Neutrophil (primary cell): ENCODE measurements at regions not wholly inside any gene's neighbourhood (a gene's known extent, or its start where the extent isn't known, plus 50 kb on each side); places are given as distances from the start of the nearest gene placed in this dataset.
"Not testable (repeated sequence)": the region's sequence is repeated elsewhere in the genome, so short reads cannot be mapped to it uniquely, and the experiment has no call there.

Experiments used
- H3K27ac ChIP-seq: fragments of 200-600 bp; sonication (generic); 2 replicates; pipeline ENCODE4 v1.5.1; 2016; ENCODE audit warnings: mild to moderate bottlenecking, moderate library complexity
- H3K27me3 ChIP-seq: fragments of 200-600 bp; sonication (generic); 2 replicates; pipeline ENCODE4 v1.6.0; 2016; ENCODE audit warnings: mild to moderate bottlenecking
- H3K36me3 ChIP-seq: fragments of 200-600 bp; sonication (generic); 2 replicates; pipeline ENCODE4 v1.5.1; 2017
- H3K4me1 ChIP-seq, 2 experiments: fragments of 200-600 bp in 1 of 2; sonication (generic) in 1 of 2; 1 replicate in 1 of 2; 2 replicates in 1 of 2; pipeline versions ENCODE4 v1.5.1 to v1.6.1; 2013 to 2016; ENCODE audit warnings: low read depth in 1 of 2, low read length in 1 of 2, mild to moderate bottlenecking in 1 of 2, moderate library complexity in 1 of 2; ENCODE audit not compliant: control insufficient read depth in 1 of 2, insufficient read depth in 1 of 2
- H3K4me3 ChIP-seq, 2 experiments: fragments of 200-600 bp in 1 of 2; sonication (generic) in 1 of 2; 1 replicate in 1 of 2; 2 replicates in 1 of 2; pipeline ENCODE4 v1.5.1; 2013 to 2016; ENCODE audit warnings: low read depth in 1 of 2, low read length in 1 of 2, mild to moderate bottlenecking in 1 of 2, moderate library complexity in 1 of 2
- H3K9me3 ChIP-seq: fragments of 200-600 bp; sonication (generic); 2 replicates; pipeline ENCODE4 v1.5.1; 2016
- TF ChIP-seq, protein P1 (sequence below): fragments of 200-600 bp; sonication (generic); IDR thresholded peaks from 2 replicates; pipeline ENCODE4 v1.5.1; 2016; ENCODE audit warnings: antibody characterized with exemption

DNA sequence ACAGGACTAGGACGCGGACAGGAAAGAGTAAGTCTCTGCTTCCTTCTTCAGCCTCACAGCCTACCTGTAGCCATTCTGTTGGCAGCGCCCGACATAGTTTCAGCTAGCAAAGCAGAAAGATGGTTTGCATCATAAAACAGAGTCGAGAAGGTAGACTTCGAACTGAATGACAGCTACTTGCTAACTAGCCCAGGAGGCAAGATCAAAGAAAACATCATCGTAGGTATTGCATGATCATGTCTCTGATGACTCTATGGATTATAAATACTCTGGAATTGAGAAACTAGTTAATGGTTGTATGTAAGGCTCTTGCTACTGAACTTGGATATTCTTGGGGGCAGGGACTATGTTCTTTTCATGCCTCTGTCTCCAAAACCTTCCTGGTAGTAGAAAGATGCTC lies 333.1 kb upstream of the KLF3 start:
- TF ChIP-seq, protein P1, sequence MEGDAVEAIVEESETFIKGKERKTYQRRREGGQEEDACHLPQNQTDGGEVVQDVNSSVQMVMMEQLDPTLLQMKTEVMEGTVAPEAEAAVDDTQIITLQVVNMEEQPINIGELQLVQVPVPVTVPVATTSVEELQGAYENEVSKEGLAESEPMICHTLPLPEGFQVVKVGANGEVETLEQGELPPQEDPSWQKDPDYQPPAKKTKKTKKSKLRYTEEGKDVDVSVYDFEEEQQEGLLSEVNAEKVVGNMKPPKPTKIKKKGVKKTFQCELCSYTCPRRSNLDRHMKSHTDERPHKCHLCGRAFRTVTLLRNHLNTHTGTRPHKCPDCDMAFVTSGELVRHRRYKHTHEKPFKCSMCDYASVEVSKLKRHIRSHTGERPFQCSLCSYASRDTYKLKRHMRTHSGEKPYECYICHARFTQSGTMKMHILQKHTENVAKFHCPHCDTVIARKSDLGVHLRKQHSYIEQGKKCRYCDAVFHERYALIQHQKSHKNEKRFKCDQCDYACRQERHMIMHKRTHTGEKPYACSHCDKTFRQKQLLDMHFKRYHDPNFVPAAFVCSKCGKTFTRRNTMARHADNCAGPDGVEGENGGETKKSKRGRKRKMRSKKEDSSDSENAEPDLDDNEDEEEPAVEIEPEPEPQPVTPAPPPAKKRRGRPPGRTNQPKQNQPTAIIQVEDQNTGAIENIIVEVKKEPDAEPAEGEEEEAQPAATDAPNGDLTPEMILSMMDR, result no peak
- H3K27me3 ChIP-seq, result no peaks in the 10 kb centered on the region
- H3K36me3 ChIP-seq, result no peaks in the 10 kb centered on the region
- no peak overlapping the region for H3K27ac ChIP-seq
- H3K4me1 ChIP-seq, result peaks cover 0 to 4% of the 10 kb centered on the region in 2 experiments
- no peaks in the 10 kb centered on the region for H3K9me3 ChIP-seq
- H3K4me3 ChIP-seq, result no peak overlapping the region

DNA sequence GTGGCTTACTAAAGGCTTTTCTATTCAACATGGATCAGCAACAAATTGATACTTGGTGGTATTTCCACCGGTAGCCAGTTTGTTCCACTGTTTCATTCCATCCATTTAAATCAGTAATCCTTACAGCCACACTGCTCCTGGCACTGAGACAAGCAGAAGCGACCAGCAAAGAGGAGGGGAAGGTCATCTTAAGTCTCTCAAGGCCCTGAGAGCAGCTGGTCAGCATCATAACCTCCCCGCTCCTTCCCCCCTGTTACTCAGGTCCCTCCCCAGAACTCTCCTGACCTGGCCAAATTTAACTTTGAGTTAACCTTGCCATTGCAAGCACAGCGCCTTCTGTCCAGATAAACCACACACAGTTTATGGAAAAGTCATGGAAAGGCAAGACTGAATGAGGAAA lies 331.3 kb upstream of the KLF3 start:
- Histone ChIP-seq H3K4me1 (peaks cover 0 to 4% of the 10 kb centered on the region in 2 experiments), H3K27me3 (no peaks in the 10 kb centered on the region), H3K4me3 (no peak overlapping the region), H3K27ac (no peak overlapping the region), H3K9me3 (no peaks in the 10 kb centered on the region), H3K36me3 (no peaks in the 10 kb centered on the region)
- TF ChIP-seq, protein P1, result no peak

DNA sequence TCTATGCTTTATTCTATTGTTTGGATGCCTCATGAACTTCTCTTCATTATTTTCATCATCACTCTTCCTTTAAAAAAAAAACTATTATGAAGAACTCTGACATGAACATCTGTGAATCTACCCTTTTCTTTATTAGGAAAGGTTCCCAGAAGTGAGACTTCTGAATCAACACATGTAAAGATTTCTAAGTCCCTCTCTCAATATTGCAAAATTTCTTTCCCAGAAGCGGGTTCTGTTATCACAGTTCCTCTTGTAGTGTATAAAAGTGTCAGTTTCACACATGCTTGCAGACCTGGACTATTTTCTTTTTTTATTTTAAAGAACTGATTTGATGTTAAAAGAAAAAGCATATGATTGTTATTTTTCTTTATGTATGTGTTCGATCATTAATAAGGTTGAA lies 330.8 kb upstream of the KLF3 start:
- Histone ChIP-seq H3K36me3 (no peaks in the 10 kb centered on the region), H3K4me3 (no peak overlapping the region), H3K27me3 (no peaks in the 10 kb centered on the region), H3K9me3 (no peaks in the 10 kb centered on the region), H3K4me1 (peaks cover 0 to 4% of the 10 kb centered on the region in 2 experiments), H3K27ac (no peak overlapping the region)
- TF ChIP-seq, protein P1, result no peak

DNA sequence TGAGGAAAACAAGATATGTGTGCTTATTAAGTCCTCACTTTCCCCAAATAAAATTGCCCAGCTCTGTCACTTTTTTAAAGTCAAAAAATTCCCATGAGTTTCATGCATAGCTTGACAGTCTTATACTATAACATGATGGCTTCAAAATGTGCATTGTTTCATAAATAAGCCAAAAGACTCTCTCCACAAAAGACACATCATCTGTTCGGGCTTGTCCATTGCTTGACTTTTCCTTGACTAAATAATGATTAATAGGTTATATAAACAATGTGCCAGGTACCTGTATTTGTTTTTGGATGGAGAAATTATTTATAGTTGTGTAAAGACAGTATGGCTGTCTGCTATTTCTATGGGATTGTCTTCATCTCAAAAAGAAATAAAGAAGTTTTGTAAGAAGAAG lies 329.2 kb upstream of the KLF3 start:
- H3K4me3 ChIP-seq, result no peak overlapping the region
- no peak overlapping the region for H3K27ac ChIP-seq
- no peaks in the 10 kb centered on the region for H3K27me3 ChIP-seq
- TF ChIP-seq, protein P1, result no peak
- peaks cover 12% of the 10 kb centered on the region for H3K9me3 ChIP-seq
- H3K4me1 ChIP-seq, result peaks cover 0 to 4% of the 10 kb centered on the region in 2 experiments
- no peaks in the 10 kb centered on the region for H3K36me3 ChIP-seq

DNA sequence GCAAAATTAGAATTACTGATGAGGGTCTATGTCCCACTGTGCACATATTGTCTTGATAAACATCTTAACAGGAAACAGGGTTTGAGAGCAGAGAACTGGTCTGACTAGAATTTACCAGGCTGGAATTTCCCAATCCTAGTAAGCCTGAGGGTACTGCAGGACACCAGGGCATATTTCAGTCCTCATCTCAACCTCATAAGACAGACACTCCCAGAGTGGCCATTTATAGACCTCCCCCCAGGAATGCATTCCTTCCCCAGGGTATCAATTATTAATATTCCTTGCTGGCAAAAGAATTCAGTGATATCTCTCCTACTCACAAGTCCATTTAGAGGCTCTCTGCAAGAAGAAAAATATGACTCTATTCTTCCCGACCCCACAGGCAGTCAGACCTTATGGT lies 325.1 kb upstream of the KLF3 start:
- not testable (repeated sequence) for H3K4me3 ChIP-seq, H3K27me3 ChIP-seq

DNA sequence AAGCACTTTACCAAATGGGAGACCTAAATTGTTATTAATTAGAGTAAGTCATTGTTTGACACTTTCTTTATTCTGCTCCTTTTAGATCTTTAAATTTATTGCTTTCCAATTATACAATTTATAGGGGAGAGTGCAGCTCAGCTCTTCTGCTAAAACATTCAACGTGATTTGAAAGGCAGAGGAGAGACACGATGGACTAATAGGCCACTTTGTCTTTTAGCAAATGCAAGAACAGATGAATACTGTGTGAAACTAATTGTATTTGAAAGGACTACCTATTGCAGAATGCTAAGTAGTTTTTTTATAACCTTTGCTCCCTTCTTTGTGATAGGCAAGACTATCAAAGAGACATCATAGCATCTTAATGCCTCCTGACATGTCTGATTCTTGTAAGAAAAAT lies 320.4 kb upstream of the KLF3 start:
- Histone ChIP-seq H3K36me3 (no peaks in the 10 kb centered on the region), H3K4me3 (no peak overlapping the region), H3K27ac (no peak overlapping the region), H3K4me1 (no peaks in the 10 kb centered on the region), H3K27me3 (no peaks in the 10 kb centered on the region), H3K9me3 (peaks cover 8% of the 10 kb centered on the region)
- TF ChIP-seq, protein P1, result no peak

More for the DNA sequence above, 325.1 kb upstream of the KLF3 start:
- H3K36me3 ChIP-seq, H3K4me1 ChIP-seq, H3K27ac ChIP-seq: not testable (repeated sequence)
- peaks cover 12% of the 10 kb centered on the region for H3K9me3 ChIP-seq
